IPS DF 6.9 (cell line): ENCODE measurements at regions not wholly inside any gene's neighbourhood (a gene's known extent, or its start where the extent isn't known, plus 50 kb on each side); places are given as distances from the start of the nearest gene placed in this dataset.

Experiments
- DNase-seq: peaks from one replicate; pipeline ENCODE4 v3.0.0-alpha.2; 2013; ENCODE audit warnings: low read depth, low spot score
- H3K27ac ChIP-seq: one replicate; pipeline ENCODE4 v1.5.1; 2013; ENCODE audit warnings: low read length, control low read depth
- H3K27me3 ChIP-seq: 2 replicates; pipeline ENCODE4 v1.6.1; 2013; ENCODE audit warnings: mild to moderate bottlenecking, low read length; ENCODE audit not compliant: control insufficient read depth, insufficient read depth
- H3K36me3 ChIP-seq: 2 replicates; pipeline ENCODE4 v1.6.1; 2013; ENCODE audit warnings: low read length; ENCODE audit not compliant: control insufficient read depth, insufficient read depth
- H3K4me1 ChIP-seq: 2 replicates; pipeline ENCODE4 v1.6.1; 2013; ENCODE audit warnings: low read length; ENCODE audit not compliant: control insufficient read depth, insufficient read depth
- H3K4me3 ChIP-seq: 2 replicates; pipeline ENCODE4 v1.5.1; 2013; ENCODE audit warnings: mild to moderate bottlenecking, low read length
- H3K9me3 ChIP-seq: 2 replicates; pipeline ENCODE4 v1.6.1; 2013; ENCODE audit warnings: low read length, inconsistent platforms; ENCODE audit not compliant: control insufficient read depth, insufficient read depth
- WGBS: extraction: QIAGEN DNeasy Blood & Tissue Kit; methylation state at CpG from one replicate; pipeline ENCODE4 v1.1.7; 2013; ENCODE audit warnings: mixed read lengths, missing lambda C conversion rate; ENCODE audit not compliant: insufficient read length, insufficient coverage; 5-methylcytosine and 5-hydroxymethylcytosine counted together

GRCh38 chr1:87953732-87954344 is 625.2 kb downstream of the LMO4 start:
- Histone ChIP-seq H3K4me1 (no peaks in the 10 kb centered on the region), H3K9me3 (no peaks in the 10 kb centered on the region), H3K36me3 (no peaks in the 10 kb centered on the region), H3K27me3 (no peaks in the 10 kb centered on the region), H3K4me3 (no peak overlapping the region), H3K27ac (no peak overlapping the region)
- WGBS: no CpG with 5 or more reads among the region's 3 CpGs
- peak; percentile 52 for DNase-seq

- no peak overlapping the region for H3K27ac ChIP-seq
- no peaks in the 10 kb centered on the region for H3K4me1 ChIP-seq
- no peak overlapping the region for H3K4me3 ChIP-seq
- no peak for DNase-seq
- no CpG with 5 or more reads among the region's 5 CpGs for WGBS
- H3K36me3 ChIP-seq: no peaks in the 10 kb centered on the region
- H3K9me3 ChIP-seq: no peaks in the 10 kb centered on the region
- no peaks in the 10 kb centered on the region for H3K27me3 ChIP-seq
Measured at GRCh38 chr1:87955038-87955437, 626.4 kb downstream of the LMO4 start.

- no peaks in the 10 kb centered on the region for H3K9me3 ChIP-seq
- no peak overlapping the region for H3K27ac ChIP-seq
- no peaks in the 10 kb centered on the region for H3K36me3 ChIP-seq
- no CpG with 5 or more reads among the region's 6 CpGs for WGBS
- H3K4me3 ChIP-seq: no peak overlapping the region
- no peak for DNase-seq
- no peaks in the 10 kb centered on the region for H3K27me3 ChIP-seq
- no peaks in the 10 kb centered on the region for H3K4me1 ChIP-seq
Measured at GRCh38 chr1:87956072-87956471, 627.4 kb downstream of the LMO4 start.

GRCh38 chr1:87956750-87957149 is 628.1 kb downstream of the LMO4 start:
- Histone ChIP-seq H3K4me3 (no peak overlapping the region), H3K4me1 (no peaks in the 10 kb centered on the region), H3K9me3 (no peaks in the 10 kb centered on the region), H3K36me3 (no peaks in the 10 kb centered on the region), H3K27me3 (no peaks in the 10 kb centered on the region), H3K27ac (no peak overlapping the region)
- DNase-seq: no peak
- WGBS: no CpG with 5 or more reads among the region's 1 CpG

GRCh38 chr1:87957331-87957730 is 628.7 kb downstream of the LMO4 start:
- Histone ChIP-seq H3K27ac (no peak overlapping the region), H3K4me1 (no peaks in the 10 kb centered on the region), H3K27me3 (no peaks in the 10 kb centered on the region), H3K4me3 (no peak overlapping the region), H3K9me3 (no peaks in the 10 kb centered on the region), H3K36me3 (no peaks in the 10 kb centered on the region)
- WGBS: no CpG with 5 or more reads among the region's 3 CpGs
- DNase-seq: no peak

- no peak overlapping the region for H3K4me3 ChIP-seq
- no peaks in the 10 kb centered on the region for H3K4me1 ChIP-seq
- H3K27me3 ChIP-seq: no peaks in the 10 kb centered on the region
- no peaks in the 10 kb centered on the region for H3K9me3 ChIP-seq
- H3K27ac ChIP-seq: no peak overlapping the region
- no peak for DNase-seq
- H3K36me3 ChIP-seq: no peaks in the 10 kb centered on the region
- no CpG with 5 or more reads among the region's 4 CpGs for WGBS
Measured at GRCh38 chr1:87958201-87958600, 629.5 kb downstream of the LMO4 start.

- Histone ChIP-seq H3K4me3 (no peak overlapping the region), H3K27me3 (no peaks in the 10 kb centered on the region), H3K9me3 (no peaks in the 10 kb centered on the region), H3K27ac (no peak overlapping the region), H3K36me3 (no peaks in the 10 kb centered on the region), H3K4me1 (no peaks in the 10 kb centered on the region)
- no CpG with 5 or more reads among the region's 1 CpG for WGBS
- no peak for DNase-seq
Measured at GRCh38 chr1:87958716-87959115, 630.0 kb downstream of the LMO4 start.

- WGBS: no CpG with 5 or more reads among the region's 4 CpGs
- Histone ChIP-seq H3K36me3 (no peaks in the 10 kb centered on the region), H3K9me3 (no peaks in the 10 kb centered on the region), H3K27ac (no peak overlapping the region), H3K4me3 (no peak overlapping the region), H3K27me3 (no peaks in the 10 kb centered on the region), H3K4me1 (no peaks in the 10 kb centered on the region)
- DNase-seq: no peak
Measured at GRCh38 chr1:87959236-87959635, 630.6 kb downstream of the LMO4 start.

GRCh38 chr1:87961992-87962391 is 633.3 kb downstream of the LMO4 start:
- DNase-seq: no peak
- H3K27ac ChIP-seq: no peak overlapping the region
- H3K36me3 ChIP-seq: no peaks in the 10 kb centered on the region

GRCh38 chr1:87963556-87963955 is 634.9 kb downstream of the LMO4 start:
- H3K36me3 ChIP-seq: no peaks in the 10 kb centered on the region
- H3K27me3 ChIP-seq: no peaks in the 10 kb centered on the region
- WGBS: no CpG with 5 or more reads among the region's 2 CpGs
- no peak overlapping the region for H3K4me3 ChIP-seq
- DNase-seq: no peak
- H3K27ac ChIP-seq: no peak overlapping the region
- no peaks in the 10 kb centered on the region for H3K9me3 ChIP-seq
- peaks cover 1% of the 10 kb centered on the region; the same call in 1 of the 2 replicates for H3K4me1 ChIP-seq

More at GRCh38 chr1:87961992-87962391, 633.3 kb downstream of the LMO4 start:
- no peaks in the 10 kb centered on the region for H3K9me3 ChIP-seq
- H3K4me1 ChIP-seq: no peaks in the 10 kb centered on the region
- H3K27me3 ChIP-seq: no peaks in the 10 kb centered on the region
- no peak overlapping the region for H3K4me3 ChIP-seq

- no peak for DNase-seq
- H3K9me3 ChIP-seq: no peaks in the 10 kb centered on the region
- no CpG with 5 or more reads among the region's 5 CpGs for WGBS
- H3K4me1 ChIP-seq: peaks cover 3% of the 10 kb centered on the region; the same call in 1 of the 2 replicates
- no peak overlapping the region for H3K4me3 ChIP-seq
- no peaks in the 10 kb centered on the region for H3K36me3 ChIP-seq
- H3K27me3 ChIP-seq: no peaks in the 10 kb centered on the region
- H3K27ac ChIP-seq: no peak overlapping the region
Measured at GRCh38 chr1:87965193-87965592, 636.5 kb downstream of the LMO4 start.
